ENCODE measurements at regions not wholly inside any gene's neighbourhood (a gene's known extent, or its start where the extent isn't known, plus 50 kb on each side); places are given as distances from the start of the nearest gene placed in this dataset.
"Not testable (repeated sequence)": the region's sequence is repeated elsewhere in the genome, so short reads cannot be mapped to it uniquely, and the experiment has no call there.

DNA sequence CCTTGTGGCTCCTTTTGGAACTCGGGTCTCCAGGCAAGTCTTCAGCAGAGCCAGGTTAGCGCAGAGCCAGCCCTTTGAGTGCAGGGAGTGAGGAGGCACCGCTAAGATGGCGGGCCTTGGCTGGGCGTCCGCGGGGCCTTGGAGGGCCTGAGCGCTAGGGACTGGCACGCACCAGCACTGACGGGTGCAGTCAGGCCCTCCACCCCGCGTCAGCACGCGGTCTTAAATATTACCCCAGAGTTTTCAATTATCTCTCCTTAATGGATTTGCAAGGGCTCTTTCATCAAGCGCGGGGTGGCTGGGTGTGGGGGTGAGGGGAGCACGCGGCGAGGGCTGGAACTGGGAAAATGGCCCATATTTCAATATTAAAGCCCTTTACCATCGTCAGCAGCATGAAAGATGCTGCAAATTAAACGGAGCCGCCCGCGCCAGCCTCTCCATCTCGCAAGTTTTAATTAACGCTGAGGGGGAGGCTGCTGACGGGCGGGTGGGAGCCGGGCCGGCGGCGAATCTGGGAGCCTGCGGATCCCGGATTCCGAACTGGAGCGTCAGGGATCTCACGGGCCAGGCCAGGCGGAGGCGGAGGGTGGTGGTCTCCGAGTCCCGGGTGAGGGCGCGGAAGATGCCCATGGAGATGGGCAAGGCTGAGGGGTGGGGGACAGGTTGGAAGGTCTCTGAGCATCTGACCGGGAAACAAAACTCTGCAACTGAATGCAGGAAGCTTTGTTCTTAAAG is 1690.4 kb upstream of the DEFB115 start:
- DNase-seq, result not testable (repeated sequence)

DNA sequence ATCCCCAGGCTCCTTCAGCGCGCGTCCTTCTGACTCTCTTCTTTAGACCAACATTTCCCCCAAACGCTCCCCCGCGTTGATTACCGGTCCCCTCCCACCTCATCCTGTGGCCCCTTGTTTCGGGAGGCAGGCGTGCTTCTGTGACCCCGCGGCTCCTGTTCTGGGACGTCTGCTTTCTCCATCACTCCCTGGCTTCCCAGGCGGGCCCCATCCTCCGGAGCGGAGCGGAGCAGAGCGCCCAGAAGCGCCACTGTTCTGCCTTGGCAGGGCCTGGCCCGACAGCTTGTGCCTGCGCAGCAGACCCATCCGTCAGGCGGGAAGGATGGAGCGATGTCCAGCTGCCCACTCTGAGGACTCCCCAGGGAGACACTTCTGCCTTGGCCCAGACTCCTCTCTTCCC is 1689.8 kb upstream of the DEFB115 start:
- not testable (repeated sequence) for DNase-seq

DNA sequence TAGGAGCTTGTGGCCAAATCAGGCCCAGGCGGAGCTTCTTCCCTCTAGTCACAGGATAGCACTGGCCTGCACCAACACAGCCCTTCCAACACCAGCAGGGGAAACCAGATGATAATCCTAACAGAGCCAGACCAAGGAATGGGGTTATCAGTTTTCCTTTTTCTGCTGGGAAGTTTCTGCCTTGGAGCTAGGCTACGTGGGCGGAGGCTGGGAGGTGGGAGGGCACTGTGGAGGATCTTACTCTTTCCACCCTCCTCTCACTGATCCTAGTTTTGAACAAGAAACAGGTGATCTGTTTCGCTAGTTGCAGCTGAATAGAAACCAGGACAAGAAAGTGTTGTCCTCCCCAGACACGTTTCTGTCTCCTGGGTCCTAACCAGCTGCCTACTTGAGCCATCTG is 1687.3 kb upstream of the DEFB115 start:
- not testable (repeated sequence) for DNase-seq

DNA sequence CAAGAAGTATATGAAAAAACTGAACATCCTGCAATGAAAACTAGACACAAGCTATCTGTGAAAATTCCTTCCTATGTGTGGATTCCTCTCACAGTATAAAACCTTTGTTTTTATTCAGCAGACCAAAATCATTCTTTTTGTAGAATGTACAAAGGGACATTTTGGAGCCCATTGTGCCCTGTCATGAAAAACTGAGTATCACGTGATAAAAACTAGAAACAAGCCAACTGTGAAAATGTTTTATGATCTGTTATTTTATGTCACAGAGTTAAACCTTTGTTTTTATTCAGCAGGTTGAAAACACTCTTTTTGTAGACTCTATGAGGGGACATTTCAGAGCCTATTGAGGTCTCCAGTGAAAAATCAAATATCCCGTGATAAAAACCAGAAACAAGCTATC is 1667.9 kb upstream of the DEFB115 start:
- DNase-seq, result not testable (repeated sequence)

DNA sequence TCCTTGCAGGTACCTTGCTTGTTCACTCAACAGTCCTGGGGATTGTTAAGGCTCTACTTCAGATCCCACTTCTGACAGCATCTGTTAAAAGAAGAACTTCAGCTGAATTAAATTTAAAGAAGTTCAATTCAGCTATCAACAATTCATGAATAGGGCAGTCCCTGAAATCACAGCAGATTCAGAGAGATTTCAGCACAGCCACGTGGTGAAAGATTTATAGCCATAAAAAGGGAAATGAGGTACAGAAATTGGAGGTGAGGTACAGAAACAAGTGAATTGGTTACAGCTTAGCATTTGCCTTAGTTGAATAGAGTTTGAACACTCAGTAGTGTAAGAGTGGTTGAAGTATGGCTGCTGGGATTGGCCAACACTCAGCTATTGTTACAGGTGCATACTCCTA is 1653.3 kb upstream of the DEFB115 start:
- not testable (repeated sequence) for DNase-seq

DNA sequence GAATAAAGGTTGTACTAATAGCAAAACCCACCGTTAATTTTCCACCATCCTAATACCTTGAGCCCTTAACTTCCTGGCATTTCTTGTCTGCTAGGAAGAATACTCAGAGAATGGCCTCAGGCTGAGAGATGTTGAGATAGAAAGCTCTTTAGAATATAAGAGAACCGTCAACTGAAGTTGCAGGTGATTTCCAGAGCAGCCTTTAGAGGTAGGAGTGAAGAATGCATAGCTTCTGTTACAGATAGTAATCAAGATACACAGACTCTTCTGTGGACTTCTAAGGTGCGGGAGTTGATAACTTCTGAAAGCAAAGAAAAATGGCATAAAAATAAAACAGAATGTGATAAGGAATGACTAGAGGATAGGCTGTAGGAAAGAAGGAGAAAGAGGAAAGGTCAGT is 1651.3 kb upstream of the DEFB115 start:
- not testable (repeated sequence) for DNase-seq

DNA sequence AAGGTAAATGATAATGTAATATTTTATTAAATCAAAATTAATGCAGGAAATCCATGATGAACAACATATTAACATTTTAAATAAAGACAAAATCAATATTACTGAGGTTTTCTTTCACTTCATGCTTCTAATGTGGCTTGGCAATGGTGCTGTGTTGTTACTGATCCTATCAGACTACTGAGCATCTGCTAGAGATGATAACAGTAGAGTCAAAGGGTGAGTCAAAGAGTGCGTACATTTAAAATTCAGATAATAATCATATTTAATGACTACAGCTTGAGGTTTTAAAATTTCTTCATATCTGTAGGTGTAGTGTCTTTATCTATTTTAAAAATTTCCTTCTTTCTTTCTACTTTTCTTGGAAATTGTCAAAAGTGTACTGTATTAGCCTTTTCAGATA is 1628.1 kb upstream of the DEFB115 start:
- DNase-seq, result not testable (repeated sequence)

All from NCI-H774 (cell line).